Trophoblast cell (in vitro differentiated cells and primary cell): ENCODE measurements at regions not wholly inside any gene's neighbourhood (a gene's known extent, or its start where the extent isn't known, plus 50 kb on each side); places are given as distances from the start of the nearest gene placed in this dataset.

Source experiments
- DNase-seq, 2 donors: peaks; one replicate each; pipeline ENCODE4 v3.0.0-alpha.2; 2016
- H2AFZ ChIP-seq: 2 replicates; pipeline ENCODE4 v1.6.1; 2013; ENCODE audit warnings: low read length, moderate library complexity, mild to moderate bottlenecking; ENCODE audit not compliant: insufficient read depth, poor library complexity
- H2AK5ac ChIP-seq: 2 replicates; pipeline ENCODE4 v1.6.1; 2013; ENCODE audit warnings: mild to moderate bottlenecking, low read length
- H2BK120ac ChIP-seq: 2 replicates; pipeline ENCODE4 v1.6.1; 2013; ENCODE audit warnings: low read length, mild to moderate bottlenecking, moderate library complexity; ENCODE audit not compliant: insufficient read depth, poor library complexity
- H2BK12ac ChIP-seq: 2 replicates; pipeline ENCODE4 v1.6.1; 2013; ENCODE audit warnings: mild to moderate bottlenecking, low read length, moderate library complexity
- H2BK5ac ChIP-seq: 2 replicates; pipeline ENCODE4 v1.6.1; 2013; ENCODE audit warnings: low read length, low read depth, moderate library complexity, mild to moderate bottlenecking; ENCODE audit not compliant: poor library complexity
- H3K14ac ChIP-seq: 2 replicates; pipeline ENCODE4 v1.6.1; 2013; ENCODE audit warnings: mild to moderate bottlenecking, low read length
- H3K18ac ChIP-seq: 2 replicates; pipeline ENCODE4 v1.6.1; 2013; ENCODE audit warnings: mild to moderate bottlenecking, low read length
- H3K23ac ChIP-seq: 2 replicates; pipeline ENCODE4 v1.6.1; 2013; ENCODE audit warnings: low read length
- H3K27ac ChIP-seq: 2 replicates; pipeline ENCODE4 v1.5.1; 2013; ENCODE audit warnings: low read depth, mild to moderate bottlenecking, inconsistent platforms, low read length, moderate library complexity
- H3K27me3 ChIP-seq: 2 replicates; pipeline ENCODE4 v1.6.1; 2013; ENCODE audit warnings: inconsistent platforms, mild to moderate bottlenecking, low read length, moderate library complexity; ENCODE audit not compliant: insufficient read depth
- H3K36me3 ChIP-seq, 2 experiments: 1 replicate in 1 of 2; 2 replicates in 1 of 2; pipeline ENCODE4 v1.6.1; 2013; ENCODE audit warnings: low read length in 2 of 2, mild to moderate bottlenecking in 2 of 2, moderate library complexity in 1 of 2; ENCODE audit not compliant: insufficient read depth in 2 of 2, control insufficient read depth in 1 of 2
- H3K4ac ChIP-seq: 2 replicates; pipeline ENCODE4 v1.6.1; 2013; ENCODE audit warnings: low read depth, mild to moderate bottlenecking, low read length, moderate library complexity
- H3K4me1 ChIP-seq, 2 experiments: 1 replicate in 1 of 2; 2 replicates in 1 of 2; pipeline ENCODE4 v1.6.1; 2013; ENCODE audit warnings: low read length in 2 of 2, mild to moderate bottlenecking in 2 of 2, moderate library complexity in 1 of 2; ENCODE audit not compliant: insufficient read depth in 2 of 2, control insufficient read depth in 1 of 2
- H3K4me2 ChIP-seq: 2 replicates; pipeline ENCODE4 v1.6.1; 2013; ENCODE audit warnings: inconsistent platforms, mild to moderate bottlenecking, low read length, moderate library complexity
- H3K4me3 ChIP-seq: 2 replicates; pipeline ENCODE4 v1.5.1; 2013; ENCODE audit warnings: mild to moderate bottlenecking, low read depth, low read length, inconsistent platforms
- H3K79me1 ChIP-seq: one replicate; pipeline ENCODE4 v1.6.1; 2013; ENCODE audit warnings: low read length
- H3K79me2 ChIP-seq: 2 replicates; pipeline ENCODE4 v1.6.1; 2013; ENCODE audit warnings: low read length, mild to moderate bottlenecking; ENCODE audit not compliant: control insufficient read depth, insufficient read depth, poor library complexity
- H3K9ac ChIP-seq: 2 replicates; pipeline ENCODE4 v1.6.1; 2013; ENCODE audit warnings: mild to moderate bottlenecking, low read length
- H3K9me3 ChIP-seq: 2 replicates; pipeline ENCODE4 v1.6.1; 2013; ENCODE audit warnings: low read depth, mild to moderate bottlenecking, control low read depth, inconsistent platforms, low read length; ENCODE audit not compliant: insufficient read depth
- H4K12ac ChIP-seq: 2 replicates; pipeline ENCODE4 v1.6.1; 2013; ENCODE audit warnings: low read depth, mild to moderate bottlenecking, low read length, moderate library complexity
- H4K8ac ChIP-seq: 2 replicates; pipeline ENCODE4 v1.6.1; 2013; ENCODE audit warnings: low read depth, mild to moderate bottlenecking, low read length, moderate library complexity
- H4K91ac ChIP-seq: one replicate; pipeline ENCODE4 v1.6.1; 2013; ENCODE audit warnings: low read depth, mild to moderate bottlenecking, low read length, moderate library complexity
- WGBS: extraction: QIAGEN DNeasy Blood & Tissue Kit; methylation state at CpG from one replicate; pipeline ENCODE4 v1.1.7; 2013; ENCODE audit warnings: missing lambda C conversion rate; ENCODE audit not compliant: insufficient read length, insufficient coverage; ENCODE audit errors: extremely low coverage; 5-methylcytosine and 5-hydroxymethylcytosine counted together

DNA sequence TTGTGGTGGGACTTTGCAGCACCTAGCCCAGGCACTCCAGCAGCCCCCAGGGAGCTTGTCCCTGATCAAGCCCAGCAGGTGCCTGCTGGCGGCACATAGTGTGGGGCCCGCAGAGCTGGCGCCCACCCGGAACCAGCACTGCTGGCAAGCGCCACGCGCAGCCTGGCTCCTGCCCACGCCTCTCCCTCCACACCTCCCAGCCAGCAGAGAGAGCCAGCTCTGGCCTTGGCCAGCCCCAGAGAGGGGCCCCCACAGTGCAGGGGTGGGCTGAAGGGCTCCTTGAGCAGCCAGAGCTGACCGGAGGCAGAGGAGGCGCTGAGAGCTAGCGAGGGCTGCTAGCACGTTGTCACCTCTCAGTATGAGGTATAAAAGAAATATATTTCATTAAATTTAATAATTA, 716.5 kb upstream of the MAP3K7 start:
- H4K12ac ChIP-seq: no peak overlapping the region
- H3K14ac ChIP-seq: no peak overlapping the region
- H3K4me3 ChIP-seq: no peak overlapping the region
- H3K9ac ChIP-seq: no peak overlapping the region
- H2BK12ac ChIP-seq: no peak overlapping the region
- no peak overlapping the region for H3K18ac ChIP-seq
- no peak overlapping the region for H2BK5ac ChIP-seq
- no peak overlapping the region for H3K23ac ChIP-seq
- no peaks in the 10 kb centered on the region for H3K4me1 ChIP-seq
- no peak overlapping the region for H2AFZ ChIP-seq
- H4K8ac ChIP-seq: no peak overlapping the region
- no CpG with 5 or more reads among the region's 12 CpGs for WGBS
- H3K79me2 ChIP-seq: no peaks in the 10 kb centered on the region
- no peak overlapping the region for H3K4ac ChIP-seq
- no peak overlapping the region for H4K91ac ChIP-seq
- no peaks in the 10 kb centered on the region for H3K9me3 ChIP-seq
- H3K79me1 ChIP-seq: no peaks in the 10 kb centered on the region
- no peaks in the 10 kb centered on the region for H3K27me3 ChIP-seq
- H3K27ac ChIP-seq: no peak overlapping the region
- no peak overlapping the region for H2BK120ac ChIP-seq
- no peak overlapping the region for H3K4me2 ChIP-seq
- H3K36me3 ChIP-seq: no peaks in the 10 kb centered on the region
- no peak for DNase-seq
- H2AK5ac ChIP-seq: no peak overlapping the region

DNA sequence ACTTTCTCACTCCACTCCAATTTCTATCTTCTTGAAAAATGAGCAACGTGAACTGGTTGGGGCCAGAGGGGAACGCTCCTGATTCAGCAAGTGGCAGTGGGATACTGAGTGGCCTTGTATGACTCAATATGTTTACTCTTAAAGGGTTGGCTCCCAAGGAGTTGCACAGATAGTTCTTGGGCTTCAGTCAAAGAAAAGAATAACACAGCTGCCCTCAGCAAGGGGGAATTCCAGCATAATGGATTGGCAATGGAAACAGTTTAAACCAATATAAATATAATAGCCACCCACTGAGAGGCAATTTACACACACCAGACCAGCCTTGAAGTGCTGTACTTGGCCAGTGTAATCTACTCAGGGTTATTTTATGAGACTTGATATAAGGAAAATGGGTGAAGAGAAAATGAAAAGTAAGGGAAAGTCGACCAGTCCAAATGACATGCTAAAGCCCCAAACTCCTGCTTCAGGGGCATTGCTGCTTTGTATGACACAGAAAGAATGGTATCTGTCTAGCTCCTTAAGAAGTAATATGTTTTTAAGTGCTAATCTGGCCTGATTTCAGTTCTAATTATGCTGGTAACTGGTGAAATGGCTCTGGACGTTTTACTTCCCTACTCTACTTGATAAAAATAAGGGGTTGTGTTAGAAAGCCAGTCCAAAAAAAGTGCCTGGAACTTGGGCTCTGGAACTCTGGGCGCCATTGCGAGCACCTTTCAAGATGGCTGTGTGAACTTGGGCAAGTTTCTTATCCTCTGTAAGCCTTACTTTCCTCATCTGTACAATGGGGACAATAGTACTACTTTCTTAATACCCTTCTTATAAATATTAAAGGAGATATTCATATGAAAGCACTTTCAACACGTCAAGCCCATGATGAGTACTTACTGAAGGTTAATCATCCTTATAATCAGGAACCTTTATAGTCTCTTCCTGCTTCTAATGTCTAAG, 712.9 kb upstream of the MAP3K7 start:
- Histone ChIP-seq H3K4me1 (no peaks in the 10 kb centered on the region), H3K4ac (no peak overlapping the region), H2AK5ac (no peak overlapping the region), H3K4me2 (no peak overlapping the region), H3K14ac (no peak overlapping the region), H3K79me1 (no peaks in the 10 kb centered on the region), H3K4me3 (no peak overlapping the region), H2BK5ac (no peak overlapping the region), H2BK12ac (no peak overlapping the region), H3K9ac (no peak overlapping the region), H4K8ac (no peak overlapping the region), H3K36me3 (no peaks in the 10 kb centered on the region), H3K9me3 (no peaks in the 10 kb centered on the region), H3K23ac (no peak overlapping the region), H3K27ac (no peak overlapping the region), H3K18ac (no peak overlapping the region), H2AFZ (no peak overlapping the region), H2BK120ac (no peak overlapping the region), H3K79me2 (no peaks in the 10 kb centered on the region), H4K12ac (no peak overlapping the region), H3K27me3 (no peaks in the 10 kb centered on the region), H4K91ac (no peak overlapping the region)
- DNase-seq: no peak
- WGBS: no CpG with 5 or more reads among the region's 7 CpGs

DNA sequence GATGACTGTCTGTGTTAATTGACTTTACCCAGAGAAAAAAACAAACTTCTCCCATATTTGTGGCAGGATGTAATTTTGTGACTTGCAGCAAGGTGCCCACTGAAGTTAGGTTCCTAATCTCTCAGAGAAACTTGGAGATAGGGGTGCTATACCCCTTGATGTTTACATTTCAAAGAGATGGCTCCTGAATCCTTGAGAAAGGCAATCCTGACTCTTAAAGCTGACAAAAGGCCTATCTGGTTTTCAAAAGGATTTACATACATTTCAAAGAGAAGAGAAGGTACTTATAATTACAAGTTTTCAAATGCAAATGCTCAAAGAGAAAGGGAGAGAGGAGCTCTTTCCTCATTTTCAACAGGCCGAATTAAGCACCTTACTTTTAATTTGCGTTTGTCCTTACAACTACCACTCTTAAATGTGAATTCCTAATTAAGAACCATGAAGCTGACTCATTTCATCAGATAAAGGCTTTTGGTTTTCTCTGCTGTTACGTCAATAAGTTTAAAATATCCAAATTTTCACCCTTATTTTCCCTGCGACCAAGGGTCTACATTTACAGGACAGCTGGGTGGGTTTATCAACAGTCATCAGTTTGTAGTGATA, 711.8 kb upstream of the MAP3K7 start:
- no peak overlapping the region for H3K9ac ChIP-seq
- WGBS: no CpG with 5 or more reads among the region's 4 CpGs
- H3K79me1 ChIP-seq: no peaks in the 10 kb centered on the region
- H3K27me3 ChIP-seq: no peaks in the 10 kb centered on the region
- no peaks in the 10 kb centered on the region for H3K4me1 ChIP-seq
- no peak overlapping the region for H2BK5ac ChIP-seq
- no peak overlapping the region for H4K91ac ChIP-seq
- no peak overlapping the region for H4K12ac ChIP-seq
- H4K8ac ChIP-seq: no peak overlapping the region
- H3K4me3 ChIP-seq: no peak overlapping the region
- no peak overlapping the region for H3K4me2 ChIP-seq
- H3K14ac ChIP-seq: no peak overlapping the region
- no peak overlapping the region for H3K4ac ChIP-seq
- H2BK120ac ChIP-seq: no peak overlapping the region
- no peak overlapping the region for H3K18ac ChIP-seq
- no peak overlapping the region for H2BK12ac ChIP-seq
- no peak overlapping the region for H2AFZ ChIP-seq
- no peaks in the 10 kb centered on the region for H3K36me3 ChIP-seq
- no peak overlapping the region for H2AK5ac ChIP-seq
- H3K27ac ChIP-seq: no peak overlapping the region
- H3K9me3 ChIP-seq: no peaks in the 10 kb centered on the region
- no peaks in the 10 kb centered on the region for H3K79me2 ChIP-seq
- no peak overlapping the region for H3K23ac ChIP-seq
- DNase-seq: no peak

DNA sequence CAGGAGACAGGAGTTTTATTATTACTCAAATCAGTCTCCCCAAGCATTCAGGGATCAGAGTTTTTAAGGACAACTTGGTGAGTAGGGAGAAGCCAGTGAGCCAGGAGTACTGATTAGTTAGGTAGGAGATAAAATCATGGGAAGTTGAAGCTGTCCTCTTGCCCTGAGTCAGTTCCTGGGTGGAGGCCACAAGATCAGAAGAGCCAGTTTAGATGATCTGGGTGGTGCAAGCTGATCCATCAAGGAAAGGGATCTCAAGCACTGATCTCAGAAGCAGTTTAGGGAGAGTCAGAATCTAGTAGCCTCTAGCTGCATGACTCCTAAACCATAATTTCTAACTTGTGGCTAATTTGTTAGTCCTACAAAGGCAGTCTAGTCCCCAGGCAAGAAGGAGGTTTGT, 706.5 kb upstream of the MAP3K7 start:
- Histone ChIP-seq H3K27me3 (no peaks in the 10 kb centered on the region), H3K14ac (no peak overlapping the region), H3K4ac (no peak overlapping the region), H3K4me3 (no peak overlapping the region), H3K36me3 (no peaks in the 10 kb centered on the region), H2BK120ac (no peak overlapping the region), H3K79me2 (no peaks in the 10 kb centered on the region), H4K12ac (no peak overlapping the region), H2BK5ac (no peak overlapping the region), H2BK12ac (no peak overlapping the region), H3K9me3 (no peaks in the 10 kb centered on the region), H2AFZ (no peak overlapping the region), H3K4me1 (no peaks in the 10 kb centered on the region), H3K79me1 (no peaks in the 10 kb centered on the region), H3K18ac (no peak overlapping the region), H3K23ac (no peak overlapping the region), H3K9ac (no peak overlapping the region), H4K91ac (no peak overlapping the region), H4K8ac (no peak overlapping the region), H3K4me2 (no peak overlapping the region), H2AK5ac (no peak overlapping the region), H3K27ac (no peak overlapping the region)
- DNase-seq: no peak
